ENCODE measurements at regions not wholly inside any gene's neighbourhood (a gene's known extent, or its start where the extent isn't known, plus 50 kb on each side); places are given as distances from the start of the nearest gene placed in this dataset.

- no peak for TF ChIP-seq SUZ12 (IDR thresholded peaks at IDR 0.05; ENCODE audit: extremely low read depth, insufficient read depth, insufficient read length)
- no peak for TF ChIP-seq ZNF274 (IDR thresholded peaks at IDR 0.05; ENCODE audit: low read depth, low read length)
Measured at GRCh38 chr7:86008898-86009297, 634.8 kb upstream of the GRM3 start.
